VCaP (cell line): ENCODE measurements at regions not wholly inside any gene's neighbourhood (a gene's known extent, or its start where the extent isn't known, plus 50 kb on each side); places are given as distances from the start of the nearest gene placed in this dataset.

Source experiments
- H3K27ac ChIP-seq: fragments of 450-650 bp; 2 replicates; pipeline ENCODE4 v1.5.1; 2017
- CTCF ChIP-seq: fragments of 450-650 bp; conservative IDR thresholded peaks from 2 replicates; pipeline ENCODE4 v1.5.1; 2017; ENCODE audit warnings: mild to moderate bottlenecking, moderate library complexity

DNA sequence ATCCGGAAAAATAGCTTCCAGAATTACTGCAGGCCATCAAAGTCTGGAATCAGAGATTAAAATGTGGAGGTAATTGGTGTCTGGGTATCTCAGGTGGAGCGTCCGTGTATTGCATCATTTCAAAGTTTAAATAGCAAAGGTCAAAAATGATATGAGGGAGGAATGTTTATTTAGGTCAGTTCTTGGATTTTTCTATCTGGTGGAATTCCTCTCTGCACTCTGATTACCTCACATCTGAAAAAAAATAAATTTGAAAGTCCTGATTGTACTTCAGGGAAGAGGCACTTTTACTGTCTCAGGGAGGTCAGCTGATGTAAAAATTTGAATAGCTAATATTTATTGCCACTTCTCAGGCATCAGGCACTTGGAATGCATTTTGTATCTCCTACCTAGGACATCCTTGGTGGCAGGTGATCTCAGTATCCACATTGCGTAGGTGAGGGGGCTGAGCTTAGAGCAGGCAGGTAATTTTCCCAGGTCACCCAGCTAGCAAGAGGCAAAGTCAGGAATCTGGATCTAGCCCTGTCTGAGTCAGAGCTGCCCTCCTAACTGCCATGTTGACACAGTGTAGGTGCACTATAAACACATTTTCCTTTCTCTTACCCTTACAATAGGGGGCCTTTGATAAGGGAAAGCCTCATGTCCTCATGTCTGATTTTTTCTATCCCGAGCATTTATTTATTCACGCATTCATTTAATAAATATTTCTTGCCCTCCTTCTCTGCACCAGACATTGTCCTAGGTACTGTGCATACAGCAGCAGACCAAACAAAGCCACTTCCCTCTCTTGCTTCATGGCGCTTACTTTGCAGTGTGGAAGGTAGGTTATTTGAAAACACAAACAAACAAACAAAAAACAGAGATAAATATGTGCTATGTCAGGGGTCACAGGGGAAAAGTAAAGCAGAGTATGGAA is 454.3 kb downstream of the HAPSTR1 start:
- TF ChIP-seq CTCF, result no peak
- H3K27ac ChIP-seq, result no peak overlapping the region

DNA sequence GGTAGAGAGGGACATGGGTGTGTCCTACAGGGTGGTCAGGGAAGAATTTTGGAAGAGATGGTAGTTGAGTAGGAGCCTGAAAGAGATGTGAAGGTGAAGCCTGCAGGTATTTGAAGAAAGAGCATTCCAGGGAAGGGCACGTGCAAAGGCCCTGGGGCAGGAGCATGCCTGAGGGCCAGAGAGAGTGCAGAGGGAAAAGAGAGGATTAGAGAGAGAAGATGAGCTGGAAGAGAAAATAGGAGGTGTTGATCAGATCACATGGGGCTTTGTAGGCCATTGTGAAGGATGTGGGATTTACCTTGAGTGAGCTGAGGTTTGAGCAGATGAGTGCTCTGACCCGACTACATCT is 455.0 kb downstream of the HAPSTR1 start:
- no peak overlapping the region for H3K27ac ChIP-seq
- TF ChIP-seq CTCF, result no peak

DNA sequence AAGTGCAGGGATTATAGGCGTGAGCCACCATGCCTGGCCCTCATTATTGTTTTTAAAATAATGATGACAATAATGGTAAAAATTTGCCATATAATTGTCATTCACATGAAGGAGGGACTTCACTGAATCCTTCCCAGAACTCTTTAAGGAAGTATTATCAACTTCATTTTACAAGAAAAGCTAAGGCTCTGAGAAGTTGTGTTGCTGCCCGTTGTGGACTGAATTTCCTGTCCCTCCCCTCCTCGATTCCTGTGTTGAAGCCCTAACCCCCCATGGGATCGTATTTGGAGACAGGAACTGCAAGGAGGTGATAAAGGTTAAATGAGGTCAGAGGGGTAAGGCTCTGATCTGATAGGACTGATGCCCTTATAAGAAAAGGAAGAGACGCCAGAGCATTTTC is 458.0 kb downstream of the HAPSTR1 start:
- H3K27ac ChIP-seq, result no peak overlapping the region
- no peak for TF ChIP-seq CTCF

GRCh38 chr16:9555051-9555450 is 463.6 kb downstream of the HAPSTR1 start:
- no peak overlapping the region for H3K27ac ChIP-seq
- no peak for TF ChIP-seq CTCF

DNA sequence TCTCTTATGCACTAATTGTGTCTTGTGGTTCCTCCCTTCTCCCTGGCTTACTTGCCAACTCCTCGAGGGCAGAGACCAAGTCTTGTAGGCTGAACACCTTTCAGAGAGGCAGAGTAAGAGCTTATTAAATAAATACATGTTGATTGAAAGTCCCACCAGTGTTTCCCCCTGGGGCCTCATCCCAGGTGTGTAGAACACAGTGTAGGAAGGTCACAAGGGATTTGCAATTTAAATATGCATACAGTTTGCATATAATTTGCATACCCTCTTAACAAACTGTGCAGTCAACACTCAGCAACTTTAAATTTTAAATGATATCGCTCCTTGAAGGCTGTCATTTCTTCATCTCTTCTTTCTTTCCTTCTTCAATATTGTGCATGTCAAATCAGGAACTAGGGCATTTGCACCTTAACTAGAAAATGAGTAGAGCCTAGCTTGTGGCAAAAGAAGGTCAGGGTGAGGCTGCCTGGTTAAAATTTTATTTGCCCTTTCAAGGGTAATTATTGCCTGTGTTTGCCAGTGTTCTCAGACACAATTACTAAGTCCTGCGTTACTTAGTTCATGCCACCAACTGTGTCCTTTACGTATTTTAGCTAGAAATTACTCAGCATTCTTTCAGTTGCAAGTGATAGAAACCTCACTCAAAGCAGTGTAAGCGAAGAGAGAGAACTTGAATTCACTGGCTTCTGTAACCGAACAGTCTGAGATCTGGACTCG is 465.7 kb downstream of the HAPSTR1 start:
- H3K27ac ChIP-seq, result no peak overlapping the region

GRCh38 chr16:9557713-9558112 is 466.3 kb downstream of the HAPSTR1 start:
- H3K27ac ChIP-seq, result no peak overlapping the region
- TF ChIP-seq CTCF, result no peak

More for the DNA sequence above, 465.7 kb downstream of the HAPSTR1 start:
- no peak for TF ChIP-seq CTCF

DNA sequence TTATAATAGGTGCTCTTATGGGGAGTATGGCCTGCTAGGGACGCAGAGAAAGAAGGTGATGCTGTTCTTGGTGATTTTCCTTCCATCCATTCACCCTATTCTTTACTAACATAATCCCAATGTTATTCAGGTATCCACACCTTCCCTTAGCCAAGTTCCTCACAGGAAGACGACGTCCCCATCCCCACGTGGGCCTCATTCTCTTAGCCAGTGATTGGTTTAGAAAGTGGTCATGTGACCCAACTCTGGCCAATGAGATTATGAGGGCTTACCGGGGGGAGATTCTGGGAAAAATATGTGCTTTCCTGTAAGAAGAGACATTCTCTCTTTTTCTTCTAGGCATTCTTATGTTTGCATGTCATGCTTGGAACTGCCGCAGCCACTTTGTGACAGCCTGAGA is 474.7 kb downstream of the HAPSTR1 start:
- H3K27ac ChIP-seq, result no peak overlapping the region
- no peak for TF ChIP-seq CTCF
